GM19023 (cell line): ENCODE measurements at regions not wholly inside any gene's neighbourhood (a gene's known extent, or its start where the extent isn't known, plus 50 kb on each side); places are given as distances from the start of the nearest gene placed in this dataset.

Experiments
- ATAC-seq: cut with Tn5 transposase; IDR thresholded peaks from one replicate; pipeline ENCODE4 v1.9.1; 2021; ENCODE audit warnings: mild to moderate bottlenecking, moderate library complexity; ENCODE audit not compliant: unreplicated experiment

DNA sequence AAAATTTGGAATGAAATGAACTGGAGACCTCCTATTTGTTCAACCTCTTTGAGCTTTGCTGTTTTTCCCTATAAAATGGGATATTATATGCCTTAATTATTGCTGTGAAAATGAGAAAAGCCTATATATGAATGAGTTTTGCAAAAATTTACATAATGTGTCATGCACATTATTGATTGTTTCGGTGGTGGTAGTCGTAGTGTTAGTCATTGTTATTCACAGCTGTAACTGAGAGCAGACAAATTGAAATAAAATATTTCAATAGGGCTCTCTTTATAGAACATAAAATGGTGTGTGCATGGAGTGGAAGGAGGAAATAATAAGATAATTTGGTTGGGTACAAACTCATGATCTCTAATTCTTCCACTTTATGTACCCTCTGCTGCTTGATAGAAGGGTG is 153.7 kb upstream of the GADL1 start:
- no peak for ATAC-seq

DNA sequence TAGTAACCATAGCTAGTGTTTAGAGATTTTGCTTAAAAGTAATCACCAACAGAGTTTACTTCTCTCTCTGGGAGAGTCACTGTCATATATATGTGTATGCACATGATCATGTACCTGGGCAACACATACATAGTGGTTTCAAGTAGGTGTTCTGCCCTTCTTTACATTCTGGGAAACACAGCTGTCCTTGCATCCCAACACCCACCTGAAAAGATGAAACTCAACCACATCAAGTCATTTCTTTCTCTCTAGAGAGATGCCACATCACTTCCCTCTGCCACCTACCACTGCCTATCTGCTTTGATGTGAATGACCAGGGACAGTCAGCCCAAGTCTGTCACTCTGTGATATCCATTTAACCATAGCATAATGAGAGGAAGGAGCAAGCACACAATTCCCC is 155.8 kb upstream of the GADL1 start:
- ATAC-seq: no peak

DNA sequence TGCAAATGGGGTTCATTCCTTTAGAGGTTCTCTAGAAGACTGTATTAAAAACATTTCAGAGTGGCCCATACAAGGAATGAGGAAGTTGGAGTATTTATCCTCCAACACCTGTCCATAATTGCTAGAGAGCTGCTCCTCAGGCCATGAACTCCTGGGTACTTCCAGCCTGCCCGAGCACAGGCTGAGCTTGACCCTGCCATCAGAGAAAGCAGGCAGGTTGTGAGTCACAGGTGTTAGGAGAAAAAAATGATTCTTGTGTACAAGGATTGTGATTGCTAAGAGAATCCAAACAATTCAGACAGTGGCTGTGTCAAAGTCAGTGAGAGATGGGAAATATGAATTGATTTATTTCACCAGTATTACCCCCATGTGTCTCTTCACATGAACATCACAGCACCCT is 156.8 kb upstream of the GADL1 start:
- no peak for ATAC-seq

DNA sequence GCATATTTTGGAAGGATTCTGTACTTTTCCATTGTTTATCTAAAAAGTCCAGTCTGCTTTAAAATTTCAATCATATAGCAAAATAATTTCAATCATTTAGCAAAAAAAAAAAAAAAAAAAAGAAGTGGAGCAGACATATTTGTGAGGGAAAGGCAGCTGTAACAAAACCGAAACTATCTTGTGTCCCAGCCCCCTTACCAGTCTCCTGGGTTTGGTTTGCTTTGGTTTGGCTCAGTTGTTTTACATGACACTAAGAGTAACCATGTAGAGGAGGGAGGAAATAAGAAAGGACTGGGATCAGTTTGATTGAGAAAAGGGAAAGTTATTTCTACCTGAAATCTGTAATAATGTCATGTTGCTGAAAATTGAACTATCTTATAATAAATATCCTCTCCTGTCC is 158.8 kb upstream of the GADL1 start:
- no peak for ATAC-seq

DNA sequence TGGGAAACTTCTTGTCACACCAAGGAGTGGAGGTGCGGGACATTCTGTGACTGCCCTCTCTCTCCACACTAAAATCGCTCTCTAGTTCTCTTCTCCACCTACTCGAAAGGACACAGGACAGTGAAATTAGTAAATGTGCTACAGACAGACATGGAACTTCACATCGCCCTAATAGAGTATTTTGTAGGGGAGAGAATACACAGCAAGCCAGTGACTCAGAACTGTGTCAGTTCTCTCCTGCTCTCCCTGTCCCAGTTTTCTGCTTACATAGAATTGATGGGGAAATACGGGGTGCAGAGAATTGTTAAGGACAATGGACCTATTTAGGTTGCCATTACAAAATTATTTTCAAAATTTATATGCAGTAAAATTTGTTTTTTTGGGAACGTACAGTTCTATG is 159.6 kb upstream of the GADL1 start:
- no peak for ATAC-seq

DNA sequence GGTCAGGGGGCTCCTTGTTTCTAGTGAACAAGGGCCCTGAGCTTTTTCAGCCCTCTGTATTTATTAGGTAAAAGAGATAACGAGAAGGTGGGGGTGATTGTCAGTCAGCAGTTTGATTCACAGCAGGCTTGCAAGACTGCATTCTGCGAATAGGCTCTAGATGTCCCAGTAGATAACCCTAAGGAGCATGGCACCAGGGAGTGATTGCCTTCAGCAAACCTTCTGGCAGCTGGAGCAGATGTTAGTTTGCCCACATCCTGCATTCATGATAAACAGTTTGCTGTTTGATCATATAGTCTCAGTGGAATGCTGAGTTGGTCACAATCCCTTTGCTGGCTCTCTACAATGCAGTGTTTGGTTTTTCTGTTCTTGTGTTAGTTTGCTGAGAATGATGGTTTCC is 161.3 kb upstream of the GADL1 start:
- no peak for ATAC-seq

DNA sequence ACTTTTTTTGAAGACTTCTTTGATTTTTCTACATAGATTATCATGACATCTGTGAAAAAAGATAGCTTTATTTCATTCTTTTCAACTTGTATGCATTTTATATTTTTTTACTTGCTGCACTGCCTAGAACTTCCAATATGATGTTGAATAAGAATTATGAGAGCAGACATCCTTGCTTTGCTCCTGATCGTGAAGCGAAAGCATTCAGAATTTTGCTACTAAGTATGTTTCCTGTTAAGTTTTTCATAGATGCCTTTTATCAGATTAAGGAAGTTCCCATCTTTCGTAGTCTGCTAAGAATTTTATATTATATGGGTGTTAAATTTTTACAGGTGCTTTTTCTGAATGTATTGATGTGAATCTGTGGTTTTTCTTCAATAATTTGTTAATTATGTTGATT is 163.4 kb upstream of the GADL1 start:
- ATAC-seq: no peak

DNA sequence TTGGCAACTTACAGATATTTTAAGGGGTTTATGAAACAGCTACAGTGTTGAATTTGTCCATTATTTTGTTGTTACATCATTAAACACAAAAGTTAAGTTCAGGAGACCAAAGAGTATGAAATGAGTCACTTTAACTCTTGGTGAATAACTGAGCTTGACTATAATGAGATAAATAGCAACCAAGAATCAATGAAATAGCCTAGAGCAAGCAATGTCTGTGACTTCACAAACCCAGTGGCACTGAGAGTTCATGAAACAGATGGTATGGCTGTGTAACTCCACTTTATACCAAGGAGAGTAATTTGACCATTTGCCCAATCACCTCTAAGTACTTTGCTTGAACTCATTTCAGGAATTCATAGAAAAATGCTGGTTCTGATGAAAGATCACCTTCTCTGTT is 169.6 kb upstream of the GADL1 start:
- ATAC-seq: no peak

DNA sequence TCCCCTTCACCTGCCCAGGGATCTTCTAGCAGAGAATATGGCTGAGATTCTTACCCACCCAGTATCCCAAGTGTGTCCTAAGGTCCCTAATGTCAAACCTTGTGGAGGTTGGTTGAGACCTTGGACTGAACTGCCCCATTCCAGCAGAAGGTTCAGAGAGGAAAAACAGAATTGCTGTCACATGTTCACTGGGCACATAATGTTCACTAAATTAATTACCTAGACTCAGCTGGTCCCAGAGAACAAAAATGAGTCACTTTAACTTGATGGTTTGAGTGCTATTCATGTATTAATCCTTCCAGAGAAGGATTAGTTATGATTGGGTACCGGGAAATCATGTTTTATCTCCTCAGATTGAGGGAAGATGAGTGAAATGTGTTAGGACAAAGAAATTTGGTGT is 171.3 kb upstream of the GADL1 start:
- no peak for ATAC-seq

DNA sequence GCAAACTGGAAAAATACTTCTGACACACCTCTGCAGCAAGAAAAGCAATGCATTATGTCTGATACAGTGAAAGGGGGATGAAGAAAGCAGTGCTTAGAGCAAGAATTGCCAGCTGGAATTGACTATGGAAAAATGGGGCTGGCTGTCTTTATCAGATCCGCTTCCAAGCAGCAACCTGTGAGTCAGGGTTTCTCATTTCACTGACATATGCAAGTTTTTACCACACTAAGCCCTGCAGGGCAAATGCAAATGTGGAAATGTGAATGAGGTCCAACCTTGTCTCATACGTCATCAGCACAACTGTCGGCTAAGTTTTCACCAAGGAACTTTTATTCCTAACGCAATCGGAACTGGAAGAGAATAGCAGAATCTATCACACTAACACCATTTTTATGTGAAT is 172.5 kb upstream of the GADL1 start:
- ATAC-seq: no peak

DNA sequence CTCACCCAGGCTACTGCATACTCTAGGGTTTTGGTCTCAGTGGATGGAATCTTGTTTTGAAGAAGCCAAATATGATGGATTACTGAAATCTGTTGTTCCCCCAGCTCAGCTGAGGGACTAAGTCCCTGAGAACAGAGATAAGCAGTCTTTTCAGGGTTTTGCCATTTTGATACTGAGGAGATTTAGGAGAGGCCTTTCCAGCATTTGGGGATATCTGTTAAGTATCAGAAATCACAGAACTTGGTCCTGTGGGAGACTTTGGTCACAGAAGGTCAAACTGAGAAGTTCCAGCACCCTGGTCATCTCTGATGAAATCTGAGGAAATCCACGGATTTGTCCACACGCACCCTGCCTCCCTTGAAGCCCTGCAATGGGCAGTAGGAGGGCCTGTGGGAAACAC is 181.0 kb upstream of the GADL1 start:
- ATAC-seq: no peak

DNA sequence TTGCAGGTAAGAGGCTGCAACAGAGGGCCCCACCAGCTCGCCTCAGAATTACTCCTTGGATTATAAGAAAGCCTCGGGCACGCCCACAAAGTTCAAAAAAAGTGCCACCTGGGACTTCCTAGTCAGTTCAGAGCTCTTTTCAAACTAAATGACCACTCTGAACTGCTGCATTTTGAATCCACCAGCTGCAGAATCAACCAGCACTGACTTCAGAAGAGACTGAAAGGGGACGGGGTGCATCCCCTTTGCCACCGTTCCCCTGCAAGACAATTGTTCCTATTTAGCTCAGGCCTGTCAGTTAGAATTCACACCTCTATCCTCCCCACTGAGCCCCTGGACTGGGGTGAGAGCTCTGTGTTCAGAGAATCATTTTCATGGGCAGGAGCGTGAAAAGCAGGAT is 181.4 kb upstream of the GADL1 start:
- no peak for ATAC-seq

DNA sequence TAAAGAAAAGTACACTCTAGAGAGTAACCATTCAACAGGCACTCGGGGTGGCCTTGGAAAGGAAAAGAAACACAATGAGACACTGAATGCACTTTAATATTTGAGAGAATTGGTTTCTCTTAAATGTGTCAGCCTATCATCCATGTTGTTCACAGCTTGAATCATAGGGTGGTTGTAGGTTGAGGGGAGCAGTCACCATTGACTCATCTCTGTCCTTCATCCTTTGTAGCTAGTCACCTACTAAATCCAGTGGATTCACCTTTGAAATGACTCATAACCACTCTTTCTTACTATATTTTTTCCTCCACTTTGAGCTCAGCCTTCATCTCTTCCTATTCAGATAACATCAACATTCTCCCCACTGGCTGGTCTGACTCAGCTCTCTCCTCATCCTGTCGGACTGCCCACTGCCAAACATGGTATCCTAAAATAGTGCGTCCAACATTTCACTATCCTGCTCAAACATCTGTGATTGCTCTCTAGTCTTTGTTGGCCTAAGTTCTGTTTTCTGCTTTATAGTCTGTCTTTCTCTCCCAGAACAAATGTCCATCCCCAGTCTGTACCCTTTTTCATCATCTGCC is 182.7 kb upstream of the GADL1 start:
- ATAC-seq: no peak

DNA sequence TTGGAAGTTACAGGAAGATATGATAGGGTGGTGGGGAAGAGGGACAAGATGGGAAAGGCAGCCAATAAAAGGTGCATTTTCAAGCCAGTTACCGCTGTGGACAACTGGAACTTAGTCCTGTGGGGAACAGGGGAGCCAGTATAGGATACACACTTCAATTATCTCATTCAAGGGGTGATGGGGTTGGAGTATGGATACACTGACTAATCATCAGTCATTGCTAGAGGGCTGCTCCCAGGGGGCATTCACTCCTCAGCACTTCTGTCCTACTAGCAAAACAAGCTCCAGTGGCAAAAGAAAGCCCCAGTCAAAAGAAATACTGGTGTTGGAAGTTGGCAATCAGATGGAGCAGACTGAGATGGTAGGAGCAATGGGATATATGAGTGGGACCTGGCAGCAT is 183.4 kb upstream of the GADL1 start:
- no peak for ATAC-seq

DNA sequence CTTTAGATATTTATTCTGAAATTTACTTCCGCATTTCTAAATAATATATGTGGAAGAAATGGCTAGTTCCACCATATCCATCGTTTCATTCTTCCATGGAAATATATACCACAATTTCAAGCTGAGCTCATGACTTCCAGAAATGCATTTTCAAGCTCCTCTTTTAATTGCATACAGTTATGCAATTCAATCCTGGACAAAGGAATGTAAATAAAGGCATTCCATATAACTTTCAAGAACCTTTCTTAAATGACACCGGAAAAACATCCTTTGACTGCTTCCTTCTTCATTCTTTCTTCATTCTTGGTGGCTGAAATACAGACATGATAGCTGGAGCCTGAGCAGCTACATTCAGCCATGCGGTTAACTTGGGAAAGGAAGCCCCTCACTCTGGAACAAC is 185.2 kb upstream of the GADL1 start:
- ATAC-seq: no peak

DNA sequence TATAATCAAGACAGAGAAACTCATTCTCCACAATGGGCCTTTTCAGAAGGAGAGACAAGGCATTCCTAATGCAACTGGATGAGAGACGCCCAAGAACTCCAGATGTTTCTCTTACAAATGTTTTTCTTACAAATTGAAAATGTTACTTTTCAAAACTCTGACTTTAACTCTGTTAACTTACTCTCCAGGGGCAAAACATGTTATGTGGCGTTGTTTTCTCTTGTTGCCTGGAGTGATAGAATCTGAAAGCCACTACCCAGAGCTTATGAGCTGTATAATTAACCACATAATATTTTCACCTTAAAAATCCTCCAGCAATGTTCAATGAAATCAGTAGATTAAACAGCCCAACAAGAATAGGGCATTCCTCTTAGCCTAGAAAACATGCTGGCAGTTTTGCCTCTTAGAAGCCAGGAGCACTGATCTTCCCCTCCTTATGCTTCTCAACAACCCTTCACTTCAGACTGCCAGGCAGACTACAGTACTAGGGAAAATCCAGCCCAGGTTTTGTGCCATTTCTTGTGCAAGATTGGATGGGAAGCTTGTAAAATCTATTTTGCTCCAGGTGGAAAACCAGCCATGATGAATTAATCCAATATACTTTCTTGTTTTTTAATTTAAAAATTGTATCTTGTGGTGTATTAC is 186.7 kb upstream of the GADL1 start:
- no peak for ATAC-seq

DNA sequence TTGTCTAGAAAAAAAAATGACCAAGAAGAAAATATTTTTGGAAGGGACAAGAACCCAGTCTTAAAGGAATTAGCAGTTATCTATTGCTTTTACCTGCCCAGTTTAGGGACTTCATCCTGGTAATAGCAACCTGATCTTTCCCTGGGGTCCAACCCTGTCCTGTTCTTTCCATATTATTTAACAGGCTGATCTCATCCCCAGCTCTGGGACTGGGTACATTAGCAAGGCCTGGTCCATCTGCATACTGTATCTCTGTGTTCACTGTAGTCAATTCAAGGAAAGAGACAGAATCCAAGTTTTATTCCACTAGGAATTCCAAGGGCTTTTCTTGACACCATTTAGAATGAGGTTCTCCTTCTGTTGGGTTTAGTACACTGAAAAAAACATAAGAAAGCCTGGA is 191.7 kb upstream of the GADL1 start:
- no peak for ATAC-seq

DNA sequence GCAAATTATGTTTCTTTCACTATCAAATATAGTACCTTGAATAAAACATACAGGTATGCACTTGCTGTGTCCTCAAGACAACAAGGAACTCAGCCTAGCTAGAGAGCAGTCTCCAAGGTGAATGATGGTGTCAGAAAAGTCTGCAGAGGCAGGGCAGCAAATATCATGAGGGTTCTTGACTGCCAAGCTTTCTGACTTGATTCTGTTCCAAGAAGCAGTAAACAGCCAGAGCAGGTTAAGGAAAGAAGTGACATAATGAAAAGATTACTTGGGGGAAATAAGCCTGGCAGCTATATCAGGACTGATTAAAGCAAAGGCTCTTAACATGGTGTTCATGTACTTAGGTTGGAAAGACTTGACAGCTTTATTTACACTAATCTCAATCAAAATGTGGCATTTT is 192.2 kb upstream of the GADL1 start:
- ATAC-seq: no peak

DNA sequence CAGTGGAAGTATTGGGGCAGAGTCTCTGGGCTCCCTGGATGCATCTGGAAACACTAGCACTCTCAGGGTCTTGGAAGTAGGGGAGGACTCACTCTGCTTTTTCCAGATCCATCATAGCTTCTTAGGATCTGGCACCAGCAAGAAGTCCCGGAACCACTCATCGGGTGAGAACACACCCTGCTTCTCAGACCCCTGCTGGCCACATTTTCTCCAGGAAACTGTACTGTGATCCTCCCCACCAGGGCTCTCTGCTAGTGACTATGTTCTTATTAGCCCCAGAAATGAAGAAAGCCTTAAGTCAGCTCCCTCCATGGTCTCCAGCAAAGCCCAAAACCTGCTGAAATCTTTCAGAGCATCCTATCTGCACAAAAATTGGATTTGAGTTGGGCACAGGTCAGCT is 197.3 kb upstream of the GADL1 start:
- ATAC-seq: no peak

DNA sequence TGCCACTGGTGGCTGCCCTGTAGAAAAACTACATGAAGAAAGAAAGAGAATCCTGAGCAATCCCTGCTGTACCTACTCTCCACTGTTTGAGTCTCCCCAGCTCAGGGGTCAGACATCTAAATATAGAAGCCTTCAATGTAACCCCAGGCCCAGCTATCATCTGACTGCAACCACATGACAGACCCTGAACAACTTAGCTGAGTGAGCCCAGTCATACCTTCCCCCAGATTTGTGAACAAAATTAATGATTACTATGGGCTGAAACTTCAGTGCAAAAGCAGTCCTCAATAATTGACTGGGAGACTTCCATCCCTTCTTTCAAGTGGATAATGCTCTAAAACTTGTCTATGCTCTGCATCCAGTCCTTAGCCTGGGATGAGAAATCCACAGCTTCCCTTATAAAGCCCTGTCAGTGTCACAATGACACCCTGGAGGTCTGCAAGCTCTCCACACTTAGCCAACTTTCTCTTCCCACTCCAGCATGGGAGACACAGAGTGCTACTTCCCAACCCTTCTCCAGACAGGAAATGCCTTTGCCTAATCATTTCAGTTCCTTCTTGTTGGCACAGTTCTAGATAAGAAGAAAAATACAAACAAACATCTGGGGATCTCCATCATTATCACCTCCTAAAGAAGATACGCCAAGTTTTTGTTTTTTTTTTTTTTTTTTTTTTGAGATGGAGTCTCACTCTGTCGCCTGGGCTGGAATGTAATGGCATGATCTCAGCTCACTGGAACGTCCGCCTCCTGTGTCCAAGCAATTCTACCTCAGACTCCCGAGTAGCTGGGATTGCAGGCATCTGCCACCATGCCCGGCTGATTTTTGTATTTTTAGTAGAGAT is 198.5 kb upstream of the GADL1 start:
- no peak for ATAC-seq

DNA sequence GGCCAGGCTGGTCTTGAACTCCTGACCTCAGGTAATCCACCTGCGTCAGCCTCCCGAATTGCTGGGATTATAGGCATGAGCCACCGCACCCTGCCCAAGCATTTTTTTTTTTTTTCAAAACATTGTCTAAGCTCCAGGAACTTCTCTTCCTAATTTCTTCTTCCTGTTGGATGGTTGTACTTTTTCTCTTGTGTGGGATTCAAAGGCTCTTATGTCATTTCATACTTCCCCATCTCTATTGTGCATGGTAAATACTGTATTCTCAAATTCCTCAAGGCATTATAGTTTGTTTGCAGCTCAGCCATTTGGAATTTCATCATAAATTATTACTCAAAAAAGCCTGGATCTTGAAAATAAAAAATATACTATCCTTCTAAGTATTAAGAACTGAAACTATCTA is 199.1 kb upstream of the GADL1 start:
- ATAC-seq: no peak

DNA sequence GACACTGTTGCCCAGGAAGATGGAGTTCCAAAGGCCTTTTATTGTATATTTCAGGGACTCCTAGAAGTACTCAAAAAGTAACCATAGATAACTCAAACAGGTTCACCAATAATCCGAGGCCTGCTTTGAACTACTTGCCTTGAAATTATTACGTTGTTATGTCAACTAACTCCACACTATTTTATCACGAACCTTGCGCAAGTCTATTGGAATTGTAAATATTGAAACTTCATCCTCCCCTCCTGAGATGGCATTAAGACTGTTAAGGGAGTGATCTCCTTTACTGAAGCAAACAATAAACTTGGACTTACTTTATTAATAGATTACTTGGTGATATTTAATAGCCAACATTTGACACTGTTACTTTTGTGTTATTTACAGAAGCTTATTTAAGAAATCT is 199.6 kb upstream of the GADL1 start:
- no peak for ATAC-seq
